AG09309 (cell line): ENCODE measurements at regions not wholly inside any gene's neighbourhood (a gene's known extent, or its start where the extent isn't known, plus 50 kb on each side); places are given as distances from the start of the nearest gene placed in this dataset.
"Not testable (repeated sequence)": the region's sequence is repeated elsewhere in the genome, so short reads cannot be mapped to it uniquely, and the experiment has no call there.

ENCODE experiments used
- DNase-seq: peaks from one replicate; pipeline ENCODE4 v3.0.0-alpha.2; 2010; ENCODE audit warnings: low read depth
- H3K4me3 ChIP-seq: 2 replicates; pipeline ENCODE4 v1.5.1; 2011; ENCODE audit warnings: mild to moderate bottlenecking, low read depth, low read length, moderate library complexity; ENCODE audit not compliant: control insufficient read depth
- CTCF ChIP-seq: IDR thresholded peaks from 2 replicates; pipeline ENCODE4 v1.5.1; 2011; ENCODE audit warnings: mild to moderate bottlenecking, low read depth, low read length, inconsistent platforms; ENCODE audit not compliant: insufficient read depth, control insufficient read depth; ENCODE audit errors: missing control alignments

DNA sequence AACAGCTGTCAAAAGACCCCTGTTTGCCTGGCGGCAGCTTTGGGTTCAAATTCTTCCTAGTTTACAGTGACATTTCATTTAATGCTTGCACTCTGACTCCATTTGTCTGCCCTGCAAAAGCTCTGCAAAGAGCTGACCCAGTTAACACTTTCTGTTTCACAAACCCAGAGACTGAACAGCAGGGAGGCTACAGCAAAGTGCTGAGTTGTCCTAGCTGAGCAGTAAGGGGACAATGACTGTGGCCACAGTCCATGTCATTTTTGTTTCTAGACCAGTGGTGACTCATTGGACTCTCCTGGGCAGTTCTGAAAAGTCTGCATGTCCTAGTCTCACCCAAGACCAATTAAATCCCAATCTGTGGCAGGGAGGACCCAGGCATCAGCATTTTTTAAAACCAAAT, 994.8 kb upstream of the WWC1 start:
- no peak for TF ChIP-seq CTCF
- H3K4me3 ChIP-seq = no peak overlapping the region
- no peak for DNase-seq

GRCh38 chr5:167299861-167300260, 991.6 kb upstream of the WWC1 start:
- DNase-seq, H3K4me3 ChIP-seq: not testable (repeated sequence)

GRCh38 chr5:167303582-167303981, 987.9 kb upstream of the WWC1 start:
- no peak for TF ChIP-seq CTCF
- DNase-seq = no peak
- H3K4me3 ChIP-seq = no peak overlapping the region

DNA sequence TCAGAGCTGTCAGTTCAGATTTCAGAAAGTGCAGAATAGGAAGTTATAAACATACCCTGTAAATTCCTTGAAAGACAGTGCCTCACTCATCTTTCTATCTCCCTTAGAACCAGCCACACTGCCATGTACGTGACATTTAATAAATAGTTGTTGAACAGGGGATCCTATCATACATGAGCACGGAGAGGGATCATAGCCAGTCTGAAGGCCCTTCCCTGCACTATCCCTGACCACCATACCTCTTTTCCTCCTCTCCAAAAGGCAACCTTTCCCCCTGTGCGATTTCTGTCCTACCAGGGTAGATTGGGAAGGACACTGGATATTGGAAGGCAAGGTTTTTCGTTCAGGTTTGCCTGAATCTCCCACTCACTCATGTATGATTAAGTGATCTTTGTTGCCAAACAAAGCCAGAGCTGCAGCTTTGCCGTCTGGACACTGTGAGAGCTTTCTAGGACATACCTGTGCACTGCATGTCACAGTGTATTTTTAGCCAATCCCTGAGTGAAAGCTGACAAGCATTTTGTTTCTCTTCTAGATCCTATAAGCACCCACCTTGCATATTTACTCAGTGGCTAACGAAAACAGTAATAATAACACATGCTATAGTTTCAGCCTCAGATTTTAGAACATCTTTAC, 986.5 kb upstream of the WWC1 start:
- H3K4me3 ChIP-seq = no peak overlapping the region
- no peak for DNase-seq
- TF ChIP-seq CTCF = no peak

DNA sequence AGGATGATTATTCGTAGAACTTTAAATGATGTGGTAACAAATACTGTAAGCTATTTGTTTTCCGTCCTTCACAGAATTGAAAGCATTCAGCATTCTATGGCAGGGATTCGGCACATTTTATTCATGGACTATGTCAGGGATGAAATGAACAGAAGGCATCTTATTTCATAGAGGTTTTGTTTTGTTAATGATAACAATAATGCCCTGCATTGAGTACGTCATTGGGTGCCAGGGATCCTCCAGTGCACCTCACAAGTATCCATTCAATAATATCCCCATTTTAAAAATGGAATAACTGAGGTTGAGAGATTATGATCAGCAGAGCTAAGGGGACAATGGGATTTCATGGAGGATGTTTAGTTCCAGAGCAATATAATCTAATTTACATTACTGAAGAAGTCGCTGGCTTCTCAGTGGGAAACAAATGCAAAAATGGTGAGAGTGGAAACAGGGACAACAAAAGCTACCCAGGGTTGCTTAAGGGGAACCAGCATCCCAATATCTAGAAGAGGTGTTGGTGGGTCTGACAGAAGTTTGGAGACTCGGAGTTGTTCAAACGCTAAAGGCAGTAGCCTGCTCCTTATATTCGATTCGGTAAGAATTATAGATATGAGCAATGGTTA, 985.7 kb upstream of the WWC1 start:
- no peak overlapping the region for H3K4me3 ChIP-seq
- TF ChIP-seq CTCF = no peak
- no peak for DNase-seq

DNA sequence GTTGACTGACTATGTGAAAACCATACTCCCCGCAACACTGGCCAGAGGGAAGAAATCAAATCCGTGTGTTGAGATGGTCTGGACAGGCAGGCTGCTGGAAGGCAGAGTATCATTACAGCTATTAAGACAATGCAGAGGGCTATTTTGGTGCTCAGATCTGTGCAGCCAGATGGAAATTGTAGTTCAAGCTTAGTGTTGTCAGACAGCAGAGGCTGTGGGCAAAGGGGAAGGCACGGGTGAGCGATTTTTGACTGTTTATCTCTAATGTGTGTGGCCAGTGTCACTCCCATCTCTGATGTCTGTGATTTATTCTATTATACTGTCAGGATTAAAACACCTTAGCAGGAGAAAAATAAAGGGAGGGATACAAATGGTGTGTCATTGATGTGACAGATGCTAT, 984.4 kb upstream of the WWC1 start:
- TF ChIP-seq CTCF = no peak
- no peak overlapping the region for H3K4me3 ChIP-seq
- DNase-seq = no peak

DNA sequence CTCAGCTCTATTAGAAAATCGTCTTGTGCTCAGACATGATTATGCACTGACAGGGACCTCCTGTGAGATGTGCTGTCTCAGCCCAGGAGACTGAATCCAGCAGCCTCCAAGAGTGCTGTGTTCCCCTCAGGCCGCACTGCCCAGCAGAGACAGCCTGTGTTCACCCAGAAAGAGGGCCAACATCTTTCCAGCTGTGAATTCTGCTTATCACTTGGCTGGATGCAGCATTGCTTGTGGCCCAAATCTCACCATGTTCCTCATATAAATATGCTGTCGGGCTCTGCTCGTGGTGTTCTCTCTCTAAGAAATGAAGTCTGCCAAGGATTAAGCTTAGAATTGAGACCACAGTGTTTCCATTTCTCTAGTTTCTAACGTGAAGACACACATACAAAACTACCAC, 983.0 kb upstream of the WWC1 start:
- no peak for TF ChIP-seq CTCF
- DNase-seq = no peak
- no peak overlapping the region for H3K4me3 ChIP-seq
